Right atrium auricular region (tissue), 2 donors: ENCODE measurements at regions not wholly inside any gene's neighbourhood (a gene's known extent, or its start where the extent isn't known, plus 50 kb on each side); places are given as distances from the start of the nearest gene placed in this dataset.

ENCODE experiments used
- DNase-seq: peaks from one replicate; pipeline ENCODE4 v3.0.0-alpha.2; 2019; ENCODE audit warnings: low spot score
- H3K27ac ChIP-seq, 2 donors: fragments of 200-600 bp; sonication (generic); 1 replicate in 1 of 2; 2 replicates in 1 of 2; pipeline ENCODE4 v1.5.1; 2016 to 2019
- H3K27me3 ChIP-seq, 2 donors: fragments of 200-600 bp; sonication (generic); one replicate each; pipeline versions ENCODE4 v1.5.1 to v1.6.0; 2017 to 2019
- H3K36me3 ChIP-seq: fragments of 200-600 bp; sonication (generic); one replicate; pipeline ENCODE4 v1.5.1; 2016
- H3K4me1 ChIP-seq, 2 donors: fragments of 200-600 bp; sonication (generic); one replicate each; pipeline versions ENCODE4 v1.5.1 to v1.6.0; 2017 to 2019
- H3K4me3 ChIP-seq, 2 donors: fragments of 200-600 bp; sonication (generic); 1 replicate in 1 of 2; 2 replicates in 1 of 2; pipeline ENCODE4 v1.5.1; 2017 to 2019; ENCODE audit warnings: mild to moderate bottlenecking in 1 of 2, moderate library complexity in 1 of 2
- H3K9me3 ChIP-seq, 2 donors: fragments of 200-600 bp; sonication (generic); one replicate each; pipeline ENCODE4 v1.5.1; 2019
- TF ChIP-seq, protein P1 (sequence below), 2 donors: fragments of 200-600 bp; sonication (generic); IDR thresholded peaks; one replicate each; pipeline ENCODE4 v1.5.1; 2019; ENCODE audit warnings: antibody characterized with exemption in 2 of 2

DNA sequence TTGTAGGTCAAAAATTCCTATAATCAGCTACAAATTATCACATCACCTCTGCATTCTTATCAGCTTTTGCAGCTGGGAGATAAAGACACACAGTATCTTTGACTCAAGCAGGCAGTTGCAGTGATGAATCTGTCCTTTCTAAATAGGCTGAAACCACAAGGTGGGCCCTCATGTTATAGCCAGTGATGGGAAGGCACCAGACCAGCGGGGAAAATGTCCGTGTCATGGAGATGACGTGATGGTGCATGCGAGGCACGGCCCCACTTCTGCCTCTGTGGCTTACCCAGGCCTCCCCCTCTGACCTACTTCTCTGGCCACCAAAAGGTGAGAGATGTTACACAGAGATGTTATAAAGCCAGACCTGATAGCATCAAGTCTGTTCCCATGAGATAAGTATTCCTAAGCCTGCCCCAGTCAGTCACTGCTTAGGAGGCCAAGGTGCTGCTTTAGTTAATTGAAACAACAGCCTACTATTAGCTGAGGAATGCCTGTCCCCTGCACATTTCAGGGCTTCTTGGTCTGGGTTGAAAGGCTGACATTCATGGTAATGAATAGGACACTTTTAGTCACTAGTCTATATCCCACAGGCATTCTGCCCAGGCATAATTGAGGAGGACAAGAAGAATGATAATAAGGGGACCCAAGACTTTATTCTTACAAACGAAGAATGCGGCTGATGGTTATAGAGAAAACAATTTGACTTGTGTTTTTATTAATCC is 327.9 kb downstream of the LPIN1 start:
- DNase-seq, result no peak
- Histone ChIP-seq H3K4me3 (no peak overlapping the region), H3K27ac (no peak overlapping the region), H3K36me3 (no peaks in the 10 kb centered on the region), H3K4me1 (no peaks in the 10 kb centered on the region), H3K27me3 (no peaks in the 10 kb centered on the region), H3K9me3 (no peaks in the 10 kb centered on the region)
- TF ChIP-seq, protein P1, sequence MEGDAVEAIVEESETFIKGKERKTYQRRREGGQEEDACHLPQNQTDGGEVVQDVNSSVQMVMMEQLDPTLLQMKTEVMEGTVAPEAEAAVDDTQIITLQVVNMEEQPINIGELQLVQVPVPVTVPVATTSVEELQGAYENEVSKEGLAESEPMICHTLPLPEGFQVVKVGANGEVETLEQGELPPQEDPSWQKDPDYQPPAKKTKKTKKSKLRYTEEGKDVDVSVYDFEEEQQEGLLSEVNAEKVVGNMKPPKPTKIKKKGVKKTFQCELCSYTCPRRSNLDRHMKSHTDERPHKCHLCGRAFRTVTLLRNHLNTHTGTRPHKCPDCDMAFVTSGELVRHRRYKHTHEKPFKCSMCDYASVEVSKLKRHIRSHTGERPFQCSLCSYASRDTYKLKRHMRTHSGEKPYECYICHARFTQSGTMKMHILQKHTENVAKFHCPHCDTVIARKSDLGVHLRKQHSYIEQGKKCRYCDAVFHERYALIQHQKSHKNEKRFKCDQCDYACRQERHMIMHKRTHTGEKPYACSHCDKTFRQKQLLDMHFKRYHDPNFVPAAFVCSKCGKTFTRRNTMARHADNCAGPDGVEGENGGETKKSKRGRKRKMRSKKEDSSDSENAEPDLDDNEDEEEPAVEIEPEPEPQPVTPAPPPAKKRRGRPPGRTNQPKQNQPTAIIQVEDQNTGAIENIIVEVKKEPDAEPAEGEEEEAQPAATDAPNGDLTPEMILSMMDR (IDR thresholded peaks at IDR 0.05), result no peak

DNA sequence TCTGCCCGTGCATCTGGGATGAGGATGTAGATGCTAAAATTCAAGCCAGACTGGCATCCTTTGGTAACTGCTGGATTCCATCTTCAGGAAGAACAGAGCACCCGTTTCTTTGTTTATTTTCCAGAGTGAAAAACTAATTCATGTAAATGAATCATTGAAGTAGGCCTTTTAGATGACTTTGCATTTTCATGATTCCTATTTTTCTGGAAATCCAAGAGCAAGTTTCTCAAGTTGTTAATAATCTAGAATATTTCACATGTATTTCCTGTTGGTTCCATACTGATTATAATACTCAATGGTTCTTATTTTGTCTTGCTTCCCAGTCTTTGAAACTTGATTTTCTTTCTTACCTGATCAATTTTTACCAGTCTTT is 328.4 kb downstream of the LPIN1 start:
- no peak for DNase-seq
- TF ChIP-seq, protein P1 (IDR thresholded peaks at IDR 0.05), result no peak
- Histone ChIP-seq H3K27me3 (no peaks in the 10 kb centered on the region), H3K4me3 (no peak overlapping the region), H3K9me3 (no peaks in the 10 kb centered on the region), H3K4me1 (no peaks in the 10 kb centered on the region), H3K27ac (no peak overlapping the region), H3K36me3 (no peaks in the 10 kb centered on the region)

DNA sequence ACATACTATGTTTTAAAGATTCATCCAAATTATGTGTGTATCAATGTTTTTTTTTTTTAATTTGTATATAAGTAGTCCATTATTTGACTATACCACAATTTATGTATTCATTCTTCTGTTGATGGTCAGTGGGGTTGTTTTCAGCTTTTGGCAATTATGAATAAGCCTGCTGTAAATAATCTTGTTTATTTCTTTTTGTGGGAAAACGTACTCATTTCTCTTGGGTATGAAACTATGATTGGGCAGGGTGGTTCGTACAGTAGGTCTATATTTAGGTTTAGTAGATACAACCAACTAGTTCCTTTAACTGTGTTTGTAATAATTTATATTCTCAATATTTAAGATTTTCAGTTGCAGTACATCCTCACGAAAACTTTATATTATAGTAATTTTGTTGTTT is 329.2 kb downstream of the LPIN1 start:
- Histone ChIP-seq H3K27ac (no peak overlapping the region), H3K27me3 (no peaks in the 10 kb centered on the region), H3K36me3 (no peaks in the 10 kb centered on the region), H3K4me3 (no peak overlapping the region), H3K4me1 (no peaks in the 10 kb centered on the region), H3K9me3 (no peaks in the 10 kb centered on the region)
- TF ChIP-seq, protein P1 (IDR thresholded peaks at IDR 0.05), result no peak
- no peak for DNase-seq

DNA sequence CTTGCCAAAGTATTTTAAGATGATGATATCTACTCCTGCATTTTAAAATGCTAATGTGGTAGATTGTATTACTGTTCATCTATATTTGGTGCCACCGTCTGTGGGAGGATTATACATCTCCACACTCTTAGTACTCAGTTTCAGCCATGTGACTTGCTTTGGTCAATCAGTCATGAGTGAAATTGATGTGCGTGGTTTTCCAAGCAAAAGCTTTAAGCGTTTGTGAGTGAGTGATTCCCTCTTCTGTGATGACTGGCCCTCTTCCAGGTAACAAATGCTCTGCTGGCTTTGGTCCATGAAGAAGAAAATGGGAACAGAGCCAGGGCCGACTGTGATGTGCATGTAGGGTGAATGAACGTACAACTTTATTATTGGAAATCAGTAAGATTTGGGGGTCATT is 330.4 kb downstream of the LPIN1 start:
- Histone ChIP-seq H3K4me3 (no peak overlapping the region), H3K27me3 (no peaks in the 10 kb centered on the region), H3K27ac (no peak overlapping the region), H3K36me3 (no peaks in the 10 kb centered on the region), H3K4me1 (no peaks in the 10 kb centered on the region), H3K9me3 (no peaks in the 10 kb centered on the region)
- TF ChIP-seq, protein P1 (IDR thresholded peaks at IDR 0.05), result no peak
- no peak for DNase-seq

DNA sequence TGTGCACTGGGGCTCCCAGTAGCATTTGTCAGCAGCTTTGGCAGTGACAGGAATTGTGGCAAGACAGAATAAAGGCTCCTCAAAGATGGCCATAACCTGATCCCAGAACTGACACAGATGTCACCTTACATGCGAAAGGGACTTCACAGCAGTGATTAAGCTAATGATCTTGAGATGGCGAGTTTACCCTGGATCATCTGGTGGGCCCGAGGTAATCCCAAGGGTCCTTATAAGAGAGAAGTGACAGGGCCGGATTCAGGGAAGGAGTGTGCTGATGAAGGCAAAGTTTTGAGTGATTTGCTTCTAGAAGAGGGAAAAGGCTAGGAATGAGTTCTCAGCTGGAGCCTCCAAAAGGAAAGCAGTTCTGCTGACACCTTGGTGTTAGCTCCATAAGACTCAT is 333.9 kb downstream of the LPIN1 start:
- Histone ChIP-seq H3K9me3 (no peaks in the 10 kb centered on the region), H3K36me3 (no peaks in the 10 kb centered on the region), H3K27me3 (no peaks in the 10 kb centered on the region), H3K4me3 (no peak overlapping the region), H3K4me1 (no peaks in the 10 kb centered on the region), H3K27ac (no peak overlapping the region)
- TF ChIP-seq, protein P1 (IDR thresholded peaks at IDR 0.05), result no peak
- no peak for DNase-seq
